NOMO-1 (cell line): ENCODE measurements at regions not wholly inside any gene's neighbourhood (a gene's known extent, or its start where the extent isn't known, plus 50 kb on each side); places are given as distances from the start of the nearest gene placed in this dataset.

ENCODE experiments used
- DNase-seq, 2 experiments: peaks; one replicate each; lab custom pipeline; 2025; ENCODE audit not compliant: unreplicated experiment in 2 of 2; lab: John Stamatoyannopoulos, UW

- no peak for DNase-seq
These were observed 270.6 kb downstream of the PBX3 start for GRCh38 chr9:126017758-126018157.

GRCh38 chr9:126020836-126021235 is 273.7 kb downstream of the PBX3 start:
- no peak for DNase-seq

GRCh38 chr9:126023962-126024361 is 276.8 kb downstream of the PBX3 start:
- no peak for DNase-seq

- no peak for DNase-seq
These were observed 277.5 kb downstream of the PBX3 start for GRCh38 chr9:126024581-126025230.

GRCh38 chr9:126025991-126026390 is 278.8 kb downstream of the PBX3 start:
- DNase-seq, result no peak

- DNase-seq, result no peak
These were observed 280.4 kb downstream of the PBX3 start for GRCh38 chr9:126027566-126027965.

GRCh38 chr9:126028746-126029145 is 281.6 kb downstream of the PBX3 start:
- DNase-seq, result no peak

GRCh38 chr9:126030716-126031115 is 283.5 kb downstream of the PBX3 start:
- DNase-seq, result no peak

- no peak for DNase-seq
These were observed 283.9 kb downstream of the PBX3 start for GRCh38 chr9:126031116-126031515.

- no peak for DNase-seq
These were observed 285.0 kb downstream of the PBX3 start for GRCh38 chr9:126032135-126032534.

- no peak for DNase-seq
These were observed 286.1 kb downstream of the PBX3 start for GRCh38 chr9:126033318-126033717.

GRCh38 chr9:126033956-126034355 is 286.8 kb downstream of the PBX3 start:
- DNase-seq, result no peak

- DNase-seq, result no peak
These were observed 289.7 kb downstream of the PBX3 start for GRCh38 chr9:126036881-126037291.

GRCh38 chr9:126038790-126039189 is 287.8 kb upstream of the MVB12B start:
- DNase-seq, result no peak

- no peak for DNase-seq
These were observed 282.9 kb upstream of the MVB12B start for GRCh38 chr9:126043681-126044080.

GRCh38 chr9:126049088-126049487 is 277.5 kb upstream of the MVB12B start:
- DNase-seq, result no peak

- DNase-seq, result no peak
These were observed 276.6 kb upstream of the MVB12B start for GRCh38 chr9:126049896-126050604.

GRCh38 chr9:126050605-126050990 is 276.0 kb upstream of the MVB12B start:
- DNase-seq, result no peak

- no peak for DNase-seq
These were observed 275.0 kb upstream of the MVB12B start for GRCh38 chr9:126051446-126052130.

- DNase-seq, result no peak
These were observed 273.8 kb upstream of the MVB12B start for GRCh38 chr9:126052791-126053190.

GRCh38 chr9:126053913-126054312 is 272.7 kb upstream of the MVB12B start:
- DNase-seq, result no peak

- DNase-seq, result no peak
These were observed 271.1 kb upstream of the MVB12B start for GRCh38 chr9:126055381-126055985.
